HG03520 (cell line): ENCODE measurements at regions not wholly inside any gene's neighbourhood (a gene's known extent, or its start where the extent isn't known, plus 50 kb on each side); places are given as distances from the start of the nearest gene placed in this dataset.

Source experiments
- ATAC-seq: cut with Tn5 transposase; IDR thresholded peaks from one replicate; pipeline ENCODE4 v1.9.1; 2021; ENCODE audit warnings: mild to moderate bottlenecking, moderate library complexity; ENCODE audit not compliant: unreplicated experiment

GRCh38 chr14:66143387-66144112 is 342.6 kb upstream of the CCDC196 start:
- no peak for ATAC-seq

- ATAC-seq, result no peak
These were observed 333.9 kb upstream of the CCDC196 start for GRCh38 chr14:66152302-66152701.

GRCh38 chr14:66152747-66153146 is 333.4 kb upstream of the CCDC196 start:
- no peak for ATAC-seq

GRCh38 chr14:66163023-66163422 is 323.1 kb upstream of the CCDC196 start:
- ATAC-seq, result no peak

GRCh38 chr14:66165337-66165736 is 320.8 kb upstream of the CCDC196 start:
- ATAC-seq, result no peak

- no peak for ATAC-seq
These were observed 311.7 kb upstream of the CCDC196 start for GRCh38 chr14:66174453-66174891.

GRCh38 chr14:66177935-66178334 is 308.2 kb upstream of the CCDC196 start:
- ATAC-seq, result no peak

- ATAC-seq, result no peak
These were observed 289.5 kb upstream of the CCDC196 start for GRCh38 chr14:66196670-66197069.

- no peak for ATAC-seq
These were observed 288.9 kb upstream of the CCDC196 start for GRCh38 chr14:66197276-66197675.

GRCh38 chr14:66206554-66206953 is 279.6 kb upstream of the CCDC196 start:
- no peak for ATAC-seq

GRCh38 chr14:66216763-66217162 is 269.4 kb upstream of the CCDC196 start:
- no peak for ATAC-seq

GRCh38 chr14:66219886-66220285 is 266.3 kb upstream of the CCDC196 start:
- no peak for ATAC-seq

GRCh38 chr14:66224492-66225178 is 261.5 kb upstream of the CCDC196 start:
- ATAC-seq, result no peak

- no peak for ATAC-seq
These were observed 260.8 kb upstream of the CCDC196 start for GRCh38 chr14:66225337-66225736.

- no peak for ATAC-seq
These were observed 257.8 kb upstream of the CCDC196 start for GRCh38 chr14:66228267-66228970.

- no peak for ATAC-seq
These were observed 254.4 kb upstream of the CCDC196 start for GRCh38 chr14:66231820-66232219.

GRCh38 chr14:66233591-66233990 is 252.6 kb upstream of the CCDC196 start:
- ATAC-seq, result no peak

GRCh38 chr14:66234411-66234810 is 251.8 kb upstream of the CCDC196 start:
- no peak for ATAC-seq

GRCh38 chr14:66237741-66238140 is 248.4 kb upstream of the CCDC196 start:
- no peak for ATAC-seq

GRCh38 chr14:66238969-66239368 is 247.2 kb upstream of the CCDC196 start:
- ATAC-seq, result no peak

- ATAC-seq, result no peak
These were observed 246.6 kb upstream of the CCDC196 start for GRCh38 chr14:66239589-66239988.

GRCh38 chr14:66240105-66240504 is 246.1 kb upstream of the CCDC196 start:
- no peak for ATAC-seq
